Naive B cell (primary cell): ENCODE measurements at regions not wholly inside any gene's neighbourhood (a gene's known extent, or its start where the extent isn't known, plus 50 kb on each side); places are given as distances from the start of the nearest gene placed in this dataset.
"Not testable (repeated sequence)": the region's sequence is repeated elsewhere in the genome, so short reads cannot be mapped to it uniquely, and the experiment has no call there.

Source experiments
- ATAC-seq, 2 donors: fragments of 150-1000 bp; cut with Tn5 transposase; 2 replicates each; pipeline ENCODE4 v1.10.0; 2021; ENCODE audit warnings: low read depth in 2 of 2, mild to moderate bottlenecking in 2 of 2, moderate library complexity in 2 of 2
- DNase-seq: peaks from one replicate; pipeline ENCODE4 v3.0.0; 2022
- H3K27ac Mint-ChIP-seq, 6 donors: one replicate each; pipeline ENCODE4 v1.8.0; 2020 to 2022; ENCODE audit warnings: mild to moderate bottlenecking in 6 of 6, mixed read lengths in 6 of 6, moderate library complexity in 5 of 6, inconsistent platforms in 2 of 6
- H3K27me3 Mint-ChIP-seq, 3 donors: one replicate each; pipeline ENCODE4 v1.8.0; 2021 to 2022; ENCODE audit warnings: mixed read lengths in 3 of 3, mild to moderate bottlenecking in 1 of 3
- H3K36me3 Mint-ChIP-seq, 2 donors: one replicate each; pipeline ENCODE4 v1.8.0; 2020 to 2022; ENCODE audit warnings: mixed read lengths in 2 of 2, inconsistent platforms in 1 of 2, mild to moderate bottlenecking in 1 of 2
- H3K4me1 Mint-ChIP-seq, 3 donors: one replicate each; pipeline ENCODE4 v1.8.0; 2020 to 2022; ENCODE audit warnings: mixed read lengths in 3 of 3, inconsistent platforms in 1 of 3, mild to moderate bottlenecking in 1 of 3, moderate library complexity in 1 of 3
- H3K4me3 Mint-ChIP-seq, 8 donors: one replicate each; pipeline ENCODE4 v1.8.0; 2020 to 2022; ENCODE audit warnings: mild to moderate bottlenecking in 8 of 8, mixed read lengths in 8 of 8, moderate library complexity in 8 of 8, inconsistent platforms in 2 of 8
- H3K9me3 Mint-ChIP-seq, 7 donors: one replicate each; pipeline ENCODE4 v1.8.0; 2020 to 2022; ENCODE audit warnings: mixed read lengths in 7 of 7, mild to moderate bottlenecking in 5 of 7, inconsistent platforms in 2 of 7, moderate library complexity in 1 of 7

GRCh38 chr7:36045326-36045725 lies 107.7 kb upstream of the EEPD1 start:
- Mint-ChIP-seq H3K4me3 (no peak overlapping the region), H3K27ac (no peak overlapping the region), H3K9me3 (no peaks in the 10 kb centered on the region), H3K27me3 (peaks cover 0 to 6% (median 0%) of the 10 kb centered on the region in 3 donors), H3K4me1 (peaks cover 0 to 1% (median 0%) of the 10 kb centered on the region in 3 donors), H3K36me3 (no peaks in the 10 kb centered on the region)
- ATAC-seq (no peak), DNase-seq (no peak)

- ATAC-seq (no peak), DNase-seq (no peak)
- Mint-ChIP-seq H3K36me3 (no peaks in the 10 kb centered on the region), H3K27me3 (peaks cover 0 to 6% (median 0%) of the 10 kb centered on the region in 3 donors), H3K4me1 (peaks cover 0 to 1% (median 0%) of the 10 kb centered on the region in 3 donors), H3K27ac (no peak overlapping the region), H3K9me3 (no peaks in the 10 kb centered on the region), H3K4me3 (no peak overlapping the region)
Measured at GRCh38 chr7:36045830-36046341, 107.2 kb upstream of the EEPD1 start.

- H3K27me3 Mint-ChIP-seq, result peaks cover 0 to 6% (median under 1%) of the 10 kb centered on the region in 3 donors
Measured at GRCh38 chr7:36047091-36047658, 105.9 kb upstream of the EEPD1 start.

GRCh38 chr7:36048141-36048901 lies 104.7 kb upstream of the EEPD1 start:
- H3K27ac Mint-ChIP-seq, result no peak overlapping the region
- DNase-seq (no peak), ATAC-seq (no peak)
- H3K4me3 Mint-ChIP-seq, result peak overlapping the region in 1 of 8 donors; percentile 16
- H3K9me3 Mint-ChIP-seq, result peaks cover 0 to 4% (median 0%) of the 10 kb centered on the region in 7 donors
- H3K27me3 Mint-ChIP-seq, result peaks cover 0 to 8% (median 0%) of the 10 kb centered on the region in 3 donors
- H3K36me3 Mint-ChIP-seq, result no peaks in the 10 kb centered on the region
- peaks cover 0 to 1% (median 0%) of the 10 kb centered on the region in 3 donors for H3K4me1 Mint-ChIP-seq

More at GRCh38 chr7:36047091-36047658, 105.9 kb upstream of the EEPD1 start:
- ATAC-seq, result no peak
- no peaks in the 10 kb centered on the region for H3K36me3 Mint-ChIP-seq
- DNase-seq, result no peak
- no peak overlapping the region for H3K27ac Mint-ChIP-seq
- H3K4me1 Mint-ChIP-seq, result peaks cover 0 to 1% (median 0%) of the 10 kb centered on the region in 3 donors
- no peak overlapping the region for H3K4me3 Mint-ChIP-seq
- H3K9me3 Mint-ChIP-seq, result peaks cover 0 to 4% (median 0%) of the 10 kb centered on the region in 7 donors

- Mint-ChIP-seq H3K4me3 (no peak overlapping the region), H3K27ac (no peak overlapping the region), H3K27me3 (peaks cover 0 to 8% (median 0%) of the 10 kb centered on the region in 3 donors), H3K9me3 (peaks cover 0 to 4% (median 0%) of the 10 kb centered on the region in 7 donors), H3K4me1 (peaks cover 0 to 1% (median 0%) of the 10 kb centered on the region in 3 donors), H3K36me3 (no peaks in the 10 kb centered on the region)
- no peak for DNase-seq
- no peak for ATAC-seq
Measured at GRCh38 chr7:36048902-36049240, 104.2 kb upstream of the EEPD1 start.

- Mint-ChIP-seq H3K9me3 (peaks cover 0 to 4% (median 0%) of the 10 kb centered on the region in 7 donors), H3K4me3 (no peak overlapping the region), H3K4me1 (peaks cover 0 to 1% (median 0%) of the 10 kb centered on the region in 3 donors), H3K27ac (no peak overlapping the region), H3K36me3 (no peaks in the 10 kb centered on the region), H3K27me3 (peaks cover 0 to 8% (median 0%) of the 10 kb centered on the region in 3 donors)
- DNase-seq, result no peak
- ATAC-seq, result no peak
Measured at GRCh38 chr7:36051501-36051900, 101.6 kb upstream of the EEPD1 start.

GRCh38 chr7:36053589-36053988 lies 99.5 kb upstream of the EEPD1 start:
- H3K27me3 Mint-ChIP-seq, result peaks cover 0 to 8% (median 0%) of the 10 kb centered on the region in 3 donors
- no peak for ATAC-seq
- H3K9me3 Mint-ChIP-seq, result peaks cover 0 to 4% (median 0%) of the 10 kb centered on the region in 7 donors
- peaks cover 4 to 7% (median 5%) of the 10 kb centered on the region in 3 donors for H3K4me1 Mint-ChIP-seq
- no peaks in the 10 kb centered on the region for H3K36me3 Mint-ChIP-seq
- H3K27ac Mint-ChIP-seq, result peak overlapping the region in 1 of 6 donors; percentile 71
- no peak for DNase-seq
- H3K4me3 Mint-ChIP-seq, result no peak overlapping the region

GRCh38 chr7:36054637-36055036 lies 98.4 kb upstream of the EEPD1 start:
- Mint-ChIP-seq H3K27ac (no peak overlapping the region), H3K4me1 (peaks cover 4 to 5% (median 5%) of the 10 kb centered on the region in 3 donors), H3K27me3 (peaks cover 0 to 8% (median 5%) of the 10 kb centered on the region in 3 donors), H3K9me3 (peaks cover 0 to 4% (median 0%) of the 10 kb centered on the region in 7 donors), H3K36me3 (no peaks in the 10 kb centered on the region), H3K4me3 (no peak overlapping the region)
- ATAC-seq (no peak), DNase-seq (no peak)

- Mint-ChIP-seq H3K4me1 (peaks cover 4 to 5% (median 5%) of the 10 kb centered on the region in 3 donors), H3K4me3 (no peak overlapping the region), H3K9me3 (peaks cover 0 to 4% (median 0%) of the 10 kb centered on the region in 7 donors), H3K36me3 (no peaks in the 10 kb centered on the region), H3K27ac (no peak overlapping the region), H3K27me3 (peaks cover 0 to 9% (median 8%) of the 10 kb centered on the region in 3 donors)
- DNase-seq, result no peak
- ATAC-seq, result no peak
Measured at GRCh38 chr7:36055207-36055606, 97.8 kb upstream of the EEPD1 start.

- Mint-ChIP-seq H3K27ac (no peak overlapping the region), H3K27me3 (peaks cover 0 to 12% (median under 1%) of the 10 kb centered on the region in 3 donors), H3K4me1 (peaks cover 4 to 5% (median 5%) of the 10 kb centered on the region in 3 donors), H3K4me3 (no peak overlapping the region), H3K9me3 (no peaks in the 10 kb centered on the region), H3K36me3 (no peaks in the 10 kb centered on the region)
- ATAC-seq (no peak), DNase-seq (no peak)
Measured at GRCh38 chr7:36057323-36057722, 95.7 kb upstream of the EEPD1 start.

- no peaks in the 10 kb centered on the region for H3K9me3 Mint-ChIP-seq
Measured at GRCh38 chr7:36058020-36058592, 94.9 kb upstream of the EEPD1 start.

GRCh38 chr7:36060388-36060787 lies 92.7 kb upstream of the EEPD1 start:
- H3K27me3 Mint-ChIP-seq, result peaks cover 0 to 23% (median 5%) of the 10 kb centered on the region in 3 donors
- not testable (repeated sequence) for H3K36me3 Mint-ChIP-seq, H3K4me3 Mint-ChIP-seq, DNase-seq, H3K9me3 Mint-ChIP-seq, ATAC-seq, H3K27ac Mint-ChIP-seq, H3K4me1 Mint-ChIP-seq

More at GRCh38 chr7:36058020-36058592, 94.9 kb upstream of the EEPD1 start:
- Mint-ChIP-seq H3K27ac (no peak overlapping the region), H3K4me1 (peaks cover 4 to 5% (median 5%) of the 10 kb centered on the region in 3 donors), H3K36me3 (no peaks in the 10 kb centered on the region), H3K4me3 (no peak overlapping the region), H3K27me3 (peaks cover 0 to 16% (median 0%) of the 10 kb centered on the region in 3 donors)
- no peak for DNase-seq
- ATAC-seq, result no peak

GRCh38 chr7:36062154-36062815 lies 90.8 kb upstream of the EEPD1 start:
- peaks cover 2 to 4% (median 3%) of the 10 kb centered on the region in 3 donors for H3K4me1 Mint-ChIP-seq
- H3K27ac Mint-ChIP-seq, result no peak overlapping the region
- peaks cover 0 to 23% (median 7%) of the 10 kb centered on the region in 3 donors for H3K27me3 Mint-ChIP-seq
- H3K36me3 Mint-ChIP-seq, result no peaks in the 10 kb centered on the region
- DNase-seq (no peak), ATAC-seq (no peak)
- H3K4me3 Mint-ChIP-seq, result no peak overlapping the region
- peaks cover 0 to 10% (median 4%) of the 10 kb centered on the region in 7 donors for H3K9me3 Mint-ChIP-seq
